Endothelial cell (in vitro differentiated cells): ENCODE measurements at regions not wholly inside any gene's neighbourhood (a gene's known extent, or its start where the extent isn't known, plus 50 kb on each side); places are given as distances from the start of the nearest gene placed in this dataset.

Experiments used
- DNase-seq: peaks from one replicate; pipeline ENCODE4 v3.0.0; 2021; ENCODE audit warnings: low spot score
- H3K27ac Mint-ChIP-seq: one replicate; pipeline ENCODE4 v1.8.0; 2021; ENCODE audit warnings: mixed read lengths, inconsistent platforms; ENCODE audit not compliant: unreplicated experiment
- H3K27me3 Mint-ChIP-seq: one replicate; pipeline ENCODE4 v1.8.0; 2021; ENCODE audit warnings: mild to moderate bottlenecking, moderate library complexity, mixed read lengths, inconsistent platforms; ENCODE audit not compliant: unreplicated experiment
- H3K36me3 Mint-ChIP-seq: one replicate; pipeline ENCODE4 v1.8.0; 2021; ENCODE audit warnings: mild to moderate bottlenecking, low read depth, mixed read lengths, inconsistent platforms; ENCODE audit not compliant: unreplicated experiment
- H3K4me1 Mint-ChIP-seq: one replicate; pipeline ENCODE4 v1.8.0; 2021; ENCODE audit warnings: mild to moderate bottlenecking, mixed read lengths, inconsistent platforms; ENCODE audit not compliant: unreplicated experiment
- H3K4me3 Mint-ChIP-seq: one replicate; pipeline ENCODE4 v1.8.0; 2021; ENCODE audit warnings: mild to moderate bottlenecking, mixed read lengths, inconsistent platforms; ENCODE audit not compliant: unreplicated experiment
- H3K9me3 Mint-ChIP-seq: one replicate; pipeline ENCODE4 v1.8.0; 2021; ENCODE audit warnings: mixed read lengths, inconsistent platforms; ENCODE audit not compliant: unreplicated experiment
- TF ChIP-seq, protein P1 (sequence below): fragments of 200-600 bp; sonication (generic); IDR thresholded peaks from one replicate; pipeline ENCODE4 v1.5.0; 2021; ENCODE audit warnings: antibody characterized with exemption; ENCODE audit not compliant: unreplicated experiment

DNA sequence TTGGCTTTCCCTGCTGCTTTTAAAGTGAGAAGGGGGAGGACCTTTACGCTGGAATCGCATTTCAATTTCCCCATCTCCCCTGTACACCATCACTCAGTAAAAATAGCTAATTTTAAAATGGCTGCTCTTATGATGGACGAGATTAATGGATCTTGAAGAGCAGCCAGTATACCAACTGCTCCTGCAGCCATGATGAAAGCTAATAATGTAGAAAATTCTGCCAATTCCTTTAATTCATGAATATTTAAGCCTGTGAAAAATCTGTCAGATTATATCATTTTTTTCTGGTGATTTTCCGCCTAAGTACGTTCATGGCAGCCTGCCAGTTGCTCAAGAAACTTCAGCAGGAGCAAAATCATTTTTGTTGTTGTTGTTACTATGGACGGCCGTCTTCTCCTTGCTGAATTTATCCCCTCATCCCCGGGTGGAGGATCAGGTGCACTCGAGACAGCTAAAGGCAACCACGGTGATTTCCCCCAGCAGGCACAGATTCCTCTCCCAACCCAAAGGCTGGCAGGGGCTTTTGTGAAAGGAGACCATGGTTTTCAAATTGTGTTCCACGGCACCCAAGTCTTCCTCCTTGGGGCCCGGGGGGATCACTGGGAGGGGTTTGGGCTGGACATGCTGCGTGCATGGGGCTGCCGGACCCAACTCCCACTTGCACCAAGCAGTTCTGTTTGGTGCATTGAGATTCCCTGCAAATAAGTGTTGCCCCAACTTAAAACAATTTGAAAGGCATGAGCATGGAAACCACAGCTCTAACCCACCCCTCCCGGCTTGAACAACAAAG is 289.6 kb downstream of the UACA start:
- Mint-ChIP-seq H3K36me3 (no peaks in the 10 kb centered on the region), H3K9me3 (no peaks in the 10 kb centered on the region), H3K27me3 (peaks cover 12% of the 10 kb centered on the region), H3K27ac (no peak overlapping the region), H3K4me3 (no peak overlapping the region), H3K4me1 (no peaks in the 10 kb centered on the region)
- DNase-seq, result no peak
- TF ChIP-seq, protein P1, sequence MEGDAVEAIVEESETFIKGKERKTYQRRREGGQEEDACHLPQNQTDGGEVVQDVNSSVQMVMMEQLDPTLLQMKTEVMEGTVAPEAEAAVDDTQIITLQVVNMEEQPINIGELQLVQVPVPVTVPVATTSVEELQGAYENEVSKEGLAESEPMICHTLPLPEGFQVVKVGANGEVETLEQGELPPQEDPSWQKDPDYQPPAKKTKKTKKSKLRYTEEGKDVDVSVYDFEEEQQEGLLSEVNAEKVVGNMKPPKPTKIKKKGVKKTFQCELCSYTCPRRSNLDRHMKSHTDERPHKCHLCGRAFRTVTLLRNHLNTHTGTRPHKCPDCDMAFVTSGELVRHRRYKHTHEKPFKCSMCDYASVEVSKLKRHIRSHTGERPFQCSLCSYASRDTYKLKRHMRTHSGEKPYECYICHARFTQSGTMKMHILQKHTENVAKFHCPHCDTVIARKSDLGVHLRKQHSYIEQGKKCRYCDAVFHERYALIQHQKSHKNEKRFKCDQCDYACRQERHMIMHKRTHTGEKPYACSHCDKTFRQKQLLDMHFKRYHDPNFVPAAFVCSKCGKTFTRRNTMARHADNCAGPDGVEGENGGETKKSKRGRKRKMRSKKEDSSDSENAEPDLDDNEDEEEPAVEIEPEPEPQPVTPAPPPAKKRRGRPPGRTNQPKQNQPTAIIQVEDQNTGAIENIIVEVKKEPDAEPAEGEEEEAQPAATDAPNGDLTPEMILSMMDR, result no peak

DNA sequence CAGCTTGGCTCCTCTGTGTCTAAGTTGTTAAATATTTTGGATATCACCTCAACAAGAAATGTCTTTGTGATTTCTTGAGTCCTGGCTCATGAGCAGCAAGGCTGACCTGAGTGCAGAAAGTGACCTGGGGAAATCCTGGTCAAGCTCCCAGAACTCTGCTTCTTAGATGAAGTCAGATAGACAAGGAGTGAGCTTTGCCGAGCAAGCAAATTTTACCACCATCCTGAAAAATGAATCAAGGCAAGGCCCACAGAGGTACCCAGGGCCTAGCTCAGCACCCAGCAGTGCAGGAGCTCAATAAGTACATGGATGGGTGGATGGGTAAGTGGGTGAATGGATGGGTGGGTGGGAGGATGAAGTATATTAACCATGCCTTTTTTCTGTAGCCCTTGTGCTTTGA is 291.8 kb downstream of the UACA start:
- H3K9me3 Mint-ChIP-seq, result no peaks in the 10 kb centered on the region
- H3K4me3 Mint-ChIP-seq, result no peak overlapping the region
- no peaks in the 10 kb centered on the region for H3K36me3 Mint-ChIP-seq
- TF ChIP-seq, protein P1, result no peak
- H3K27me3 Mint-ChIP-seq, result peaks cover 7% of the 10 kb centered on the region
- H3K4me1 Mint-ChIP-seq, result no peaks in the 10 kb centered on the region
- H3K27ac Mint-ChIP-seq, result no peak overlapping the region
- DNase-seq, result no peak

DNA sequence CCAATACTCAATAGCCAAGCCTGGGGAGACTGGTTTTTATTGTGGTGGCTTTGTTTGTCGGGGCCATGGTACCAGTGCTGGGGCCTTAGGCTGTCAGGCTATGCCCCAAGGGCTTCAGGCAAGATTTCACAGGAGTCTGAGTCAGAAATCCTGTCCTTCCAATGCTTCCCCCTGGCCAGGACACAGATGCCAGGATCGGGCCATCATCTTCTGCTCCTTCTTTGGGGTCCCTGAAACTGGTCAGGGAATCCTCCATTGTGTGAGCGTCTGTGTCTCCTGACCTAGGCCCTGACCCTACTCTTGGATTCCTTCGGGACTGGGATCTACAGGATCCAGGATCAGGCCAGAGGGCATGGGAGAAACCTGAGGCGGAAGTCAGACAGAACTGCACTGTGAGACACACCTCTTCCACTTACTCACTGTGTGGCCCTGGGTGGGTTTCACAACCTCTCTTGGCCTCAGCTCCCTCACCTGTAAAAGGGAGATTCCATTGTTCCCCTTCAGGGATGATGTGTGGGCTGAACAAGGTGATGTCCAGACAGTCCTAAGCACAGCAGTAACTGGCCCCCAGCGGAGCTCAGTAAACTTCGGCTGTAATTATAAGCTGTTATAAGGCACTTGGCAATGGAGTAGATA is 292.7 kb downstream of the UACA start:
- TF ChIP-seq, protein P1, result no peak
- no peak for DNase-seq
- Mint-ChIP-seq H3K4me1 (no peaks in the 10 kb centered on the region), H3K27me3 (peaks cover 7% of the 10 kb centered on the region), H3K4me3 (no peak overlapping the region), H3K9me3 (no peaks in the 10 kb centered on the region), H3K36me3 (no peaks in the 10 kb centered on the region), H3K27ac (no peak overlapping the region)

- Mint-ChIP-seq H3K4me1 (no peaks in the 10 kb centered on the region), H3K4me3 (no peak overlapping the region), H3K36me3 (no peaks in the 10 kb centered on the region), H3K27me3 (peaks cover 7% of the 10 kb centered on the region), H3K27ac (no peak overlapping the region), H3K9me3 (no peaks in the 10 kb centered on the region)
- DNase-seq, result no peak
- TF ChIP-seq, protein P1, result no peak
Measured at GRCh38 chr15:70469651-70470555, 293.5 kb downstream of the UACA start.
